ENCODE measurements at regions not wholly inside any gene's neighbourhood (a gene's known extent, or its start where the extent isn't known, plus 50 kb on each side); places are given as distances from the start of the nearest gene placed in this dataset.
"Not testable (repeated sequence)": the region's sequence is repeated elsewhere in the genome, so short reads cannot be mapped to it uniquely, and the experiment has no call there.

DNA sequence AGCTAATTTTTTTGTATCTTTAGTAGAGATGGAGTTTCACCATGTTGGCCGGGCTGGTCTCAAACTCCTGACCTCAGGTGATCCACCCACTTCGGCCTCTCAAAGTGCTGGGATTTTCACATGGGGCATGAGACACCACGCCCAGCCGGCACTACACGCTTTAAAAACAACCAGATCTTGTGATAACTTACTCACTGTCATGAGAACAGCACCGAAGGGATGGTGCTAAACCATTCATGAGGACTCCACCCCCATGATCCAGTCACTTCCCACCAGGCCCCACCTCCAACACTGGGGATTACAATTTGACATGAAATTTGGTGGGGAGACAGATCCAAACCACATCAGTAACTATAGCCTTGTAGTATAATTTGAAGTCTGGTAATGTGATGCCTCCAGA, 67.4 kb upstream of the ZNF169 start:
- TF ChIP-seq RAD21 (IDR thresholded peaks at IDR 0.05); GABPA (IDR thresholded peaks at IDR 0.05 in 1 of 2, conservative IDR thresholded peaks at IDR 0.05 in 1 of 2); EGR1 (IDR thresholded peaks at IDR 0.05; ENCODE audit: low read depth in 2 of 2); YY1 (IDR thresholded peaks at IDR 0.05); SP1 (IDR thresholded peaks at IDR 0.05); RXRA (IDR thresholded peaks at IDR 0.05); HNF4A (conservative IDR thresholded peaks at IDR 0.05): not testable (repeated sequence)
- TF ChIP-seq, protein P1, sequence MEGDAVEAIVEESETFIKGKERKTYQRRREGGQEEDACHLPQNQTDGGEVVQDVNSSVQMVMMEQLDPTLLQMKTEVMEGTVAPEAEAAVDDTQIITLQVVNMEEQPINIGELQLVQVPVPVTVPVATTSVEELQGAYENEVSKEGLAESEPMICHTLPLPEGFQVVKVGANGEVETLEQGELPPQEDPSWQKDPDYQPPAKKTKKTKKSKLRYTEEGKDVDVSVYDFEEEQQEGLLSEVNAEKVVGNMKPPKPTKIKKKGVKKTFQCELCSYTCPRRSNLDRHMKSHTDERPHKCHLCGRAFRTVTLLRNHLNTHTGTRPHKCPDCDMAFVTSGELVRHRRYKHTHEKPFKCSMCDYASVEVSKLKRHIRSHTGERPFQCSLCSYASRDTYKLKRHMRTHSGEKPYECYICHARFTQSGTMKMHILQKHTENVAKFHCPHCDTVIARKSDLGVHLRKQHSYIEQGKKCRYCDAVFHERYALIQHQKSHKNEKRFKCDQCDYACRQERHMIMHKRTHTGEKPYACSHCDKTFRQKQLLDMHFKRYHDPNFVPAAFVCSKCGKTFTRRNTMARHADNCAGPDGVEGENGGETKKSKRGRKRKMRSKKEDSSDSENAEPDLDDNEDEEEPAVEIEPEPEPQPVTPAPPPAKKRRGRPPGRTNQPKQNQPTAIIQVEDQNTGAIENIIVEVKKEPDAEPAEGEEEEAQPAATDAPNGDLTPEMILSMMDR (IDR thresholded peaks at IDR 0.05; ENCODE audit: low read depth, low read length, missing input control): not testable (repeated sequence)
- TF ChIP-seq, protein P2, sequence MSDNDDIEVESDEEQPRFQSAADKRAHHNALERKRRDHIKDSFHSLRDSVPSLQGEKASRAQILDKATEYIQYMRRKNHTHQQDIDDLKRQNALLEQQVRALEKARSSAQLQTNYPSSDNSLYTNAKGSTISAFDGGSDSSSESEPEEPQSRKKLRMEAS (IDR thresholded peaks at IDR 0.05): not testable (repeated sequence)
- TF ChIP-seq, protein P3, sequence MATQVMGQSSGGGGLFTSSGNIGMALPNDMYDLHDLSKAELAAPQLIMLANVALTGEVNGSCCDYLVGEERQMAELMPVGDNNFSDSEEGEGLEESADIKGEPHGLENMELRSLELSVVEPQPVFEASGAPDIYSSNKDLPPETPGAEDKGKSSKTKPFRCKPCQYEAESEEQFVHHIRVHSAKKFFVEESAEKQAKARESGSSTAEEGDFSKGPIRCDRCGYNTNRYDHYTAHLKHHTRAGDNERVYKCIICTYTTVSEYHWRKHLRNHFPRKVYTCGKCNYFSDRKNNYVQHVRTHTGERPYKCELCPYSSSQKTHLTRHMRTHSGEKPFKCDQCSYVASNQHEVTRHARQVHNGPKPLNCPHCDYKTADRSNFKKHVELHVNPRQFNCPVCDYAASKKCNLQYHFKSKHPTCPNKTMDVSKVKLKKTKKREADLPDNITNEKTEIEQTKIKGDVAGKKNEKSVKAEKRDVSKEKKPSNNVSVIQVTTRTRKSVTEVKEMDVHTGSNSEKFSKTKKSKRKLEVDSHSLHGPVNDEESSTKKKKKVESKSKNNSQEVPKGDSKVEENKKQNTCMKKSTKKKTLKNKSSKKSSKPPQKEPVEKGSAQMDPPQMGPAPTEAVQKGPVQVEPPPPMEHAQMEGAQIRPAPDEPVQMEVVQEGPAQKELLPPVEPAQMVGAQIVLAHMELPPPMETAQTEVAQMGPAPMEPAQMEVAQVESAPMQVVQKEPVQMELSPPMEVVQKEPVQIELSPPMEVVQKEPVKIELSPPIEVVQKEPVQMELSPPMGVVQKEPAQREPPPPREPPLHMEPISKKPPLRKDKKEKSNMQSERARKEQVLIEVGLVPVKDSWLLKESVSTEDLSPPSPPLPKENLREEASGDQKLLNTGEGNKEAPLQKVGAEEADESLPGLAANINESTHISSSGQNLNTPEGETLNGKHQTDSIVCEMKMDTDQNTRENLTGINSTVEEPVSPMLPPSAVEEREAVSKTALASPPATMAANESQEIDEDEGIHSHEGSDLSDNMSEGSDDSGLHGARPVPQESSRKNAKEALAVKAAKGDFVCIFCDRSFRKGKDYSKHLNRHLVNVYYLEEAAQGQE (IDR thresholded peaks at IDR 0.05): not testable (repeated sequence)

Data from liver (tissue), 3 donors.